ENCODE measurements at regions not wholly inside any gene's neighbourhood (a gene's known extent, or its start where the extent isn't known, plus 50 kb on each side); places are given as distances from the start of the nearest gene placed in this dataset.
A peak's percentile ranks its signal among the peaks of the same experiment; 100 is the strongest.

DNA sequence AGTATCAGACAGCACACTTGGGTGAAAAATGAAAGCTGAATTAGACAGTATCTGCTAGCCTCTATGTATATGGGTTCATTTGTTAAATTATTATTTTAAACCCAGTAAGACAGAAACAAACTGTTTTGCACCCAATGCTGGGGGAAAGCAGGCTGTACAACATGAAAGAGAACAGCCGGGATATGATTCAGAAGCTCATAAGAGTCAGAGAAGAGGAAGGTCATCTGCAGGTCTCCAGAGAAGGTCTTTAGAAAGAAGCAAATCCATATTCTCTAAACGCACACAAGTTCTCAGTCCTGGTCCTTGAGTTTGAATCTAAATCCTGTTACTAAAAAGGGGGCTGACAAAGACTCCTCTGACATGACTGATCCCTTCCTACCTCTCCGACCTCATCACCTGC, 155.1 kb downstream of the SIPA1L2 start:
- no peak for DNase-seq

DNA sequence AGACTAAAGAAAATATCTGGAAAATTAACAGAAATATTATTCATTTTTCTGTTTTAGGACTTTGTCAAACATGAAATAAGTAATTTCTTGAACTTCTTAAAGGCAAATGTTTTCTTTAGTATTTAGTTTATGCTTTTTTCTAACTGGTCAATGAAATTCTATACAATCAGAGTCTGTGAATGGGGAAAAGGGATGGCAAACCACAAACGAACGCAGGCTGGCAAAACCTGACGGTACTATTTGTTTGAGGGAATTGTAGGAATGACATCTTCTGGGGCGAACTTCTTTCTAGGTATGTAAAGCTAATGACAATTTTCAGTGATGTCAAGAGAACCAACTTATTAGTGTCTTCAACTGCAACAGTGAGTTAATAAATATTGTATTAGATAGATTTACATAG, 156.0 kb downstream of the SIPA1L2 start:
- no peak for DNase-seq

GRCh38 chr1:232473324-232473723, 156.6 kb downstream of the SIPA1L2 start:
- no peak for DNase-seq

GRCh38 chr1:232472485-232473041, 157.4 kb downstream of the SIPA1L2 start:
- DNase-seq: no peak

- DNase-seq: no peak
Observed at GRCh38 chr1:232471250-232471649, 158.7 kb downstream of the SIPA1L2 start.

DNA sequence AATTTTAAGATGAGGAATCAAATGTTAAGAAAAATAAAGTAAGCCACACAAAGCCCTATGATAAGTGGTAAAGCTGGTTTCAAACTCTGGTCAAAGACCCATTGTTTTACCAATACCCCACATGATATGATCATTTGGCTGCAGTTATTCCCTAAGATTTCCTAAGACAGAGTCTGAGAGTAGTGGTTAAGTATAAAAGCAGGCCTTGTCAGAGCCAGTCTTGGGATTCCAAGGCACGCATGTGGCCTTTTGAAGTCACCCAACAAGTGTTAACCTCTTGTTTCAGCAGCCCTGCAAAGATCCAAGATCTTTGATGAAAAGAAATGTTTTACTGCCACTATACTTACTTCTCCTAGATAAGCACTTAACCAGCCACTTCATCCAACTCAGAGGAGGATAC, 159.2 kb downstream of the SIPA1L2 start:
- no peak for DNase-seq

- no peak for DNase-seq
Observed at GRCh38 chr1:232468249-232468648, 161.7 kb downstream of the SIPA1L2 start.

DNA sequence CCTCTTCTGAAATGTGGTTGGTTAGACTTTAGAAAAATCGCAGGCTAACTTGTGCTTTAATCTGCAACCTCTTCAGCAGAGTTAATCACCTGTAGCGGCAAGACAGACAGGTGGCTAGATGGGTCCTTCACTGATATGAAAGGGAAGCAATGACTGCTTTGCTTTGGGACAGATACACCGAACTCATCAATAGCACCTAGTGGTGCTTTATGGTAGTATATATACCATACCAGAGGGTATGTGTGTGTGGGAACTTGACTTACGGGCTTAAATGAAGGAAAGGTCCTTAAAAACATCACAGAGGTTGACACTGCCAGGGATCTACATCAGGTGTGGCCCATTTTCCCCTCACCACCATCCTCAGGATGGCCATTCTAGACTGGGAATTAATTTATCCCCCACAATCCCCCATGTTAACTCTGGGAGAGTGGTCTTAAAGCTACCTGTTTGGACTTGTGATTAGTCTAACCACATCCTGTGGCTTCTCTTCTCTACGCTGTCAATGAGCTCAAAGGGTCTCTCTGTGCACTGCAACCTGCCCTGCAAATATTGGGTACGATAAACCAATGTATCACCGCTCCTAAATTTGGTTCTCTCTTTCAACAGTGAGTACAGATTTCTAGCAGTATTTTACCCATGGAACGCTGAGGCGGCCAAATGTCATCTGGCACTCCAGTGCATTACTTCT, 162.7 kb downstream of the SIPA1L2 start:
- no peak for DNase-seq

DNA sequence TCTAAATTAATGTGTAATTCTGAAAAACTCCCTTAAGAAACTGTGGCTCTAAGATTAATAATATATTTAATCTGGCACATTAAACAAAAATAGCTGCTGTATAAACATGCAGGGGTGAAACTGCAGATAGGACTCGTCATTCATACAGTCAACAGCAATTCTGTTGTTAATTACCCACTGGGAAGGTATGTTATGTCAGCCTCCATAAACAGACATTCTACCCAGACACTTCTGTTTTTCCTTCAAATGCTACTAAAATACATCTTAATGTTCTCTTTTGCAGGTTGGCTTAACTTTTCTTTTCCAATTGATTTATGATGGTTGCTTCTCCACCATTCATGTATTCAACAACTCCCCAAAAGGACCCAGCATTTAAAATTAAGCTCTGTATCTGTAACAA, 165.6 kb downstream of the SIPA1L2 start:
- no peak for DNase-seq

DNA sequence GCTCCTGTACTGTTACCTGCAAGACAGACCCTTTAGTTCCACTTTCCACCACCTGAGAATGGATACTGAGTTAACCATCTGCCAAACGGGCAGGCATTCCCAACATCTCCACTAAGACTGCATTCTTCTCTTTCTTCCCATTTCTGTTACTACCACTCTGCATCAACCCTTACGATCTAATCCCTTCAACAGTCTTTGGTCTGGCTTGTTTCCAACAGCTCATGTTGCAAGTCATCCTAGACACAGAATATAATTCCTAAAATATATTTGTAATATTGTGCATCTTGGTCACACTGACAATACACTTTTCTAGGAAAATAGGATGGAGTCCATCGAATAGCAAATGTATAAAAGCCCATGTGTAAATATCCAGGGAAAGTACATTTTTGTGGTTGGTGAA, 166.7 kb downstream of the SIPA1L2 start:
- no peak for DNase-seq

DNA sequence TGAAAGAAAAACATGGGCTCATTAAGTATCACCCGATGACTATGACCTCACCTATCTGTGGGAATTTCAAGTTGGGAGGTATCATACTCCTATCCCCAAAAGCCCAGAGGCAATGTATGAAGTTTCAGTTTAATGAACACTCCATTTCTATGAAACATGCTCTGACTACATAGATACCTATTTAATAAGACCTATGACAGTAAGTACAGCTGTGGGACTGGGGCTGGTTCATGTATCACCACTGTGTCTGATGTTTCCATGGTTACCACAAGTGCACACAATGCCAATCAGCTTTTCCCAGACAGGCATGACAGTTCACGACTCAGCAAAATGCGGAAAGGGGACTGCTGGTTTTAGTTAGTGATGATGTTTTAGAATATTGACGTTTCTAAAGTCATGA, 167.7 kb downstream of the SIPA1L2 start:
- no peak for DNase-seq

- no peak for DNase-seq
Observed at GRCh38 chr1:232459826-232460225, 170.1 kb downstream of the SIPA1L2 start.

- no peak for DNase-seq
Observed at GRCh38 chr1:232459087-232459486, 170.8 kb downstream of the SIPA1L2 start.

GRCh38 chr1:232457595-232457994, 172.3 kb downstream of the SIPA1L2 start:
- DNase-seq: peak; percentile 39

GRCh38 chr1:232456714-232457113, 173.2 kb downstream of the SIPA1L2 start:
- no peak for DNase-seq

DNA sequence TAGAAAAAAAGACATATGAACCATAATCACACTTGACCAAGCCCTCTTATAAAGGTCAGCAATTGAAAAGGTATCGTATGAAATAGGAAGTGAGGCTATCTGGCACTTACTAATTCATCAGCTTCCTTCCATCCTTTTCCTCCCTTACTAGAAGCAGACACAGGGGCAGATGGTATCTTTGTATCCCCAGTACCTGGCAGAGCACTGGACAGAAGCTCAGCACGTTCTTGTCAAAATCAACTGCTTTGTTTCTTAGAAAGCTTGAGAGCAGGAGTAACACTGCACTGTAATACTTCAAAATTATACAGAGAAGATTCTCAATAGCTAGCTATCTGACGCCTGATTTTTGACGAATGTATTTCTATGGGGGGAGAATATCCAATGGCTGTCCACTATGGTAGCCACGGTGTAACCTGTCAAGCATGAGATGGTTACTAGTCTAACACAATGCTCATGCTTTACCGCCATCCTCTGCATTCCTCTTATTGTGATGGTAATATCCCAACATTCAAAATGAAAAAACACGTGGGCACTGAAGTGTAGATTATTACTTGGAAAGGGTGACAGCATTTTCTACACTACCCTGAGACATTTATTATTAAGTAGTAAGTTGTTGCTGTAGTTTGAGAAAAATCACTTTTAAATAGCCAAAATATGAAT, 175.6 kb downstream of the SIPA1L2 start:
- DNase-seq: no peak

DNA sequence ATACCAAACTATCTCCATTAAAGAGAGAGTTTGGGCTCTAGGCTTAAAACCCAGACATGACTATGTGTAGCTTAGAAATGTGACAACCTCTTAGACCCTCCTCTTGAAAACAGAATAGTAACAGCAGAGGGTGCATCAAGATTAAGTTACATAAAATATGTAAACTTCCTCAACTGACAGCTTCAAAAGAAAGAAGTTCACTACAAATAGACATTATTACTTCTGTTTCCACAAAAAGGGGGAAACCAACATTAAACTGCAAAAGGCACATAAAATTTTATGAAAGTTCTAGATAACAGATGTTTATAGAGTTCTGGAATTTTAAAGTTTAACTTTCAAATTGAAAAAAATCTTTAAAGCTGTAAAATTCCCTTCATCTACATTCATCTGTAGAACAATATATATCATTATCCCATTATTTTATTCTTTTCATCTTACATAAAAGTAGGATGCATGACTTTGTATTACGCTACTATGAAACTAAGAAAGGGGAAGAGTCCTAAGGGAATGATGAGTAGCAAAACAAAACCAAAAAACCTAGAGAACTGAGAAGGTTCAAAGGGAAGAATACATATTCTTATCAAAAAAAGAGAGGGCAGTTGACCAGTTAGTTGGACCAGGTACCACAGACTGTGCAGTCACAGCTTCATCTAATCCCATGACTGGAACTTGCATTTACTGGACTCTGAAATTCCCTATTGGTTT, 177.0 kb downstream of the SIPA1L2 start:
- no peak for DNase-seq

DNA sequence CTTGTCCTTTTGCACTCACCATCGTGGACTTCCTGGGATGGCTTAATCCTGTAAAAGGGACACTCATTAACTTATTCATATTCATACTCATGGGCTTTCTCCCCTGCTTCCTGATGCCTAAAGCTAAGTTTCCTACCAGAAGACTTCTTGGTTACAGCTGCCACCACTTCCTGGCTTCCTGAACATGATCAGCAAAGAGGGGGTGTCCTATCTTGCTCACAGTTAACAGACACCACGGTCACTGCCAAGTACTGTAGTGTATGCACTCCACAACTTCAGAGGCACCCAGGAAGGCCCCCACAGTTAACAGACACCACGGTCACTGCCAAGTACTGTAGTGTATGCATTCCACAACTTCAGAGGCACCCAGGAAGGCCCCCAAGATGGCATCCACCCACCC, 177.8 kb downstream of the SIPA1L2 start:
- no peak for DNase-seq

- DNase-seq: no peak
Observed at GRCh38 chr1:232451506-232451905, 178.4 kb downstream of the SIPA1L2 start.

GRCh38 chr1:232450615-232451014, 179.3 kb downstream of the SIPA1L2 start:
- no peak for DNase-seq

DNA sequence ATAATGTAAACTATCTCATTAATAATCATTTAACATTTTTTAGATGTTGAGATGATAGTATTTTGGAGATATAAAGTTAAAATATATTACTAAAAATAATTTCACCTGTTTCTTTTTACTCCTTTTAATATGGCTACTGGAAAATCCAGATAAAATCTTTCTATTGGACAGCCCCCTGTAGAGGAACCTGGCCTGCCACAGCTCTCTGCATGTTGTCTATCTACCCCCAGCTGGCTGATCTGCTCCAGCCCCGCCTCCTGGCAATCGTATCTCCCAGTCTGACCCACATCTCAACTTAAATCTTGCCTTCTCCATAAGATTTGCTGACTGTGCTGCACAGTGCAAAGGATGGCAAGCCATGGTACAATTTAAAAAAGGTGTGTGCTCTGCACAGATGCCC, 182.8 kb downstream of the SIPA1L2 start:
- DNase-seq: no peak

DNA sequence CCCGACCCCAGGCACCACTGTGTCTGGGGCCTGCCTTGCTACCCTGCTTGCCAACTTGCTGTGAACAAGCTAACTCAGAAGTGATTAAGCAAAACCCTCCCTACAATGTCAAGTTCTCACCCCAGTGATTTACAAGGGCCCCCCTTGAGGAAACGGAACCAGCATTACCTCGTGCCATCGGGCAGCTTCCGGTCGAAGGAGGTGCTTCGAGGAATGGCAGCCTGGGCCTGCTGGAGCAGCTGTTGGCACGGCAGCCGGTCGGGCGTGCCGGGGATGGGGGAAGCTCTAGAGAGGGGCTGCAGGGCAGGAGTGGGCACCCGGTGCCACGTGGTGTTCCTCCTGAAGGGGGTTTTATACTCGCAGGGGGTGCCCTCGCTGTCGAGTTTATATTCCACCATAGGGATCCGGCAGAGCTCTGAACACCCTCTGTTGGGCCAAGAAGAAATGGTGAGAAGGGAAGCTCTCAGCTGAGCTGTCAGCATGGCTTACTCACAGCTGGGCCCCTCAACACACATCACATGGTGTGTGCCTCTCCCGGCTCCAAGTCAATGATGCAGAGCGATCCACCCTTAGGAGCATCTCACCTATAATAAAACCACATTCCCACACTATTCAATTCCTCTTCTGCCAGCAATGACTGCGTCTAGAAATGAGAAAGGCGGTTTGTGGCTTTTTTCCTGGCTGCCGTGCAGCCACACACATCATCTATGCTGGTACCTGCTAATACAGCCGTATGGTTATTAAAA, 184.4 kb downstream of the SIPA1L2 start:
- DNase-seq: no peak

- no peak for DNase-seq
Observed at GRCh38 chr1:232443372-232443771, 186.6 kb downstream of the SIPA1L2 start.

Measured in stimulated activated CD4-positive, alpha-beta T cell treated with anti-CD3 and anti-CD28 coated beads, Interleukin-4, amount 100 ng/mL, for 24 hours (primary cell).